SU-DHL-6 (cell line): ENCODE measurements at regions not wholly inside any gene's neighbourhood (a gene's known extent, or its start where the extent isn't known, plus 50 kb on each side); places are given as distances from the start of the nearest gene placed in this dataset.

Experiments used
- EZH2phosphoT487 ChIP-seq: fragments of 200-600 bp; sonication (generic), shearing (Covaris generic); conservative IDR thresholded peaks from 2 replicates; pipeline ENCODE4 v1.6.1; 2018; ENCODE audit warnings: mild to moderate bottlenecking, antibody characterized with exemption, low read length, moderate library complexity, mixed read lengths
- TF ChIP-seq, protein P1 (sequence below): fragments of 200-600 bp; sonication (generic); IDR thresholded peaks from one replicate; pipeline ENCODE4 v1.5.1; 2017; ENCODE audit warnings: antibody characterized with exemption, mild to moderate bottlenecking, low read length, moderate library complexity; ENCODE audit not compliant: insufficient read depth, poor library complexity, severe bottlenecking

DNA sequence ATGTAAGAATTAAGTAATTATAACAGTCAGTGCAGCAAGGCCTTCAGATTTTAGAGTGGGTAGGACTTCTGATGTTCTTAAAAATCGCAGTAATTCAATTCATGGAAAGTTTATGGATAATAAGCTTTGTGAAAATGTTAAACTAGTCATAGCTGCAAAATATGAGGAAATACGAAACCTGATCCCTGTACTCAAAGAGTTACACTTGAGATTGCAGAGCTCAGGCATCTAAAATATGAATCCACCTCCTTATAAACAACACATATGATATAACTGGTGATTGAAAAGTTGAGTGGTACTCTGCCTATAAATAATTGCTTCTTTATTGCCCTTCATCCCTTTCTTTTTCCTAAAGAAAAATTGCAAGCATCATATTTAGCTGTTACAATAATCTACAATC, 473.3 kb downstream of the OTOL1 start:
- TF ChIP-seq, protein P1, sequence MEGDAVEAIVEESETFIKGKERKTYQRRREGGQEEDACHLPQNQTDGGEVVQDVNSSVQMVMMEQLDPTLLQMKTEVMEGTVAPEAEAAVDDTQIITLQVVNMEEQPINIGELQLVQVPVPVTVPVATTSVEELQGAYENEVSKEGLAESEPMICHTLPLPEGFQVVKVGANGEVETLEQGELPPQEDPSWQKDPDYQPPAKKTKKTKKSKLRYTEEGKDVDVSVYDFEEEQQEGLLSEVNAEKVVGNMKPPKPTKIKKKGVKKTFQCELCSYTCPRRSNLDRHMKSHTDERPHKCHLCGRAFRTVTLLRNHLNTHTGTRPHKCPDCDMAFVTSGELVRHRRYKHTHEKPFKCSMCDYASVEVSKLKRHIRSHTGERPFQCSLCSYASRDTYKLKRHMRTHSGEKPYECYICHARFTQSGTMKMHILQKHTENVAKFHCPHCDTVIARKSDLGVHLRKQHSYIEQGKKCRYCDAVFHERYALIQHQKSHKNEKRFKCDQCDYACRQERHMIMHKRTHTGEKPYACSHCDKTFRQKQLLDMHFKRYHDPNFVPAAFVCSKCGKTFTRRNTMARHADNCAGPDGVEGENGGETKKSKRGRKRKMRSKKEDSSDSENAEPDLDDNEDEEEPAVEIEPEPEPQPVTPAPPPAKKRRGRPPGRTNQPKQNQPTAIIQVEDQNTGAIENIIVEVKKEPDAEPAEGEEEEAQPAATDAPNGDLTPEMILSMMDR, result no peak
- no peak for TF ChIP-seq EZH2phosphoT487
